IMR-90 (cell line): ENCODE measurements at regions not wholly inside any gene's neighbourhood (a gene's known extent, or its start where the extent isn't known, plus 50 kb on each side); places are given as distances from the start of the nearest gene placed in this dataset.

Experiments used
- ATAC-seq: fragments of 200-7000 bp; cut with Tn5 transposase; 2 replicates; pipeline ENCODE4 v1.9.1; 2020; ENCODE audit warnings: low read depth, mild to moderate bottlenecking, moderate library complexity
- BruUV-seq: library from RNA; stranded (reverse); fragments of 400-500 nt; replicated peaks from 2 replicates; lab custom pipeline; 2021; lab: Mats Ljungman, UMichigan
- CTCF ChIA-PET: fragments of 300-600 bp; formaldehyde crosslinking; extraction: SDS; loops from one replicate; lab custom pipeline; 2021; ENCODE audit warnings: antibody characterized with exemption; lab: Yijun Ruan, JAX
- POLR2A ChIA-PET: fragments of 300-600 bp; sonication (Branson Sonifier 250); formaldehyde crosslinking; loops from one replicate; lab custom pipeline; 2022; ENCODE audit warnings: antibody characterized with exemption; ENCODE audit not compliant: unreplicated experiment; lab: Charles Lee
- DNase-seq: peaks from one replicate; pipeline ENCODE4 v3.0.0; 2013
- H2AFZ ChIP-seq: replicated peaks from 2 replicates; pipeline ENCODE3; 2013; ENCODE audit warnings: low read length, mild to moderate bottlenecking; ENCODE audit not compliant: poor library complexity
- H2AK5ac ChIP-seq: 2 replicates; pipeline ENCODE4 v1.6.1; 2013; ENCODE audit warnings: low read depth, low read length, inconsistent platforms
- H2AK9ac ChIP-seq: replicated peaks from 2 replicates; pipeline ENCODE3; 2013; ENCODE audit warnings: mild to moderate bottlenecking, low read depth, low read length, moderate library complexity; ENCODE audit not compliant: poor library complexity
- H2BK120ac ChIP-seq: 2 replicates; pipeline ENCODE4 v1.6.1; 2013; ENCODE audit warnings: low read depth, low read length, inconsistent platforms
- H2BK15ac ChIP-seq: 3 replicates; pipeline ENCODE4 v1.6.1; 2013; ENCODE audit warnings: low read depth, low read length, inconsistent platforms
- H2BK20ac ChIP-seq: 2 replicates; pipeline ENCODE4 v1.6.1; 2013; ENCODE audit warnings: low read depth, mild to moderate bottlenecking, inconsistent platforms, low read length, moderate library complexity
- H2BK5ac ChIP-seq: 2 replicates; pipeline ENCODE4 v1.6.1; 2013; ENCODE audit warnings: mild to moderate bottlenecking, low read depth, low read length, inconsistent platforms; ENCODE audit not compliant: poor library complexity, severe bottlenecking
- H3K14ac ChIP-seq: replicated peaks from 2 replicates; pipeline ENCODE4 v1.6.1; 2013; ENCODE audit warnings: low read depth, low read length, inconsistent platforms
- H3K18ac ChIP-seq: 2 replicates; pipeline ENCODE4 v1.6.1; 2013; ENCODE audit warnings: low read depth, low read length, control low read depth
- H3K23ac ChIP-seq: 2 replicates; pipeline ENCODE4 v1.6.1; 2013; ENCODE audit warnings: low read depth, low read length, inconsistent platforms
- H3K27ac ChIP-seq: 2 replicates; pipeline ENCODE4 v1.5.1; 2013; ENCODE audit warnings: mild to moderate bottlenecking, control low read depth, low read length; ENCODE audit not compliant: insufficient read depth
- H3K27me3 ChIP-seq: 2 replicates; pipeline ENCODE4 v1.6.1; 2013; ENCODE audit warnings: low read length; ENCODE audit not compliant: control insufficient read depth, insufficient read depth
- H3K36me3 ChIP-seq: 2 replicates; pipeline ENCODE4 v1.6.1; 2013; ENCODE audit warnings: low read length, mixed read lengths; ENCODE audit not compliant: control insufficient read depth, insufficient read depth
- H3K4ac ChIP-seq: 2 replicates; pipeline ENCODE4 v1.6.1; 2013; ENCODE audit warnings: low read depth, low read length, inconsistent platforms
- H3K4me1 ChIP-seq: 2 replicates; pipeline ENCODE4 v1.6.1; 2013; ENCODE audit warnings: low read length, mixed read lengths; ENCODE audit not compliant: control insufficient read depth, insufficient read depth
- H3K4me2 ChIP-seq: 2 replicates; pipeline ENCODE4 v1.6.1; 2013; ENCODE audit warnings: low read depth, mild to moderate bottlenecking, control low read depth, low read length, moderate library complexity
- H3K4me3 ChIP-seq: 2 replicates; pipeline ENCODE4 v1.5.1; 2013; ENCODE audit warnings: low read depth, mild to moderate bottlenecking, control low read depth, low read length, moderate library complexity; ENCODE audit not compliant: insufficient read depth
- H3K56ac ChIP-seq: 2 replicates; pipeline ENCODE4 v1.6.1; 2013; ENCODE audit warnings: low read length, inconsistent platforms; ENCODE audit not compliant: insufficient read depth; ENCODE audit errors: extremely low read depth
- H3K79me1 ChIP-seq, 2 experiments: 2 replicates each; pipeline ENCODE4 v1.6.1; 2013; ENCODE audit warnings: low read length in 2 of 2, inconsistent platforms in 1 of 2, low read depth in 1 of 2
- H3K9ac ChIP-seq: 2 replicates; pipeline ENCODE4 v1.6.1; 2013; ENCODE audit warnings: low read depth, low read length, control low read depth
- H3K9me1 ChIP-seq: 2 replicates; pipeline ENCODE4 v1.6.1; 2013; ENCODE audit warnings: low read length, inconsistent platforms; ENCODE audit not compliant: insufficient read depth
- H3K9me3 ChIP-seq: 2 replicates; pipeline ENCODE4 v1.6.1; 2013; ENCODE audit warnings: low read length; ENCODE audit not compliant: control insufficient read depth, insufficient read depth
- H4K20me1 ChIP-seq: 2 replicates; pipeline ENCODE4 v1.6.1; 2013; ENCODE audit warnings: low read length, inconsistent platforms; ENCODE audit not compliant: insufficient read depth
- H4K5ac ChIP-seq: 2 replicates; pipeline ENCODE4 v1.6.1; 2013; ENCODE audit warnings: mild to moderate bottlenecking, low read depth, low read length, control low read depth
- H4K8ac ChIP-seq, 2 experiments: 2 replicates each; pipeline ENCODE4 v1.6.1; 2013; ENCODE audit warnings: low read depth in 2 of 2, low read length in 2 of 2, control low read depth in 1 of 2, inconsistent platforms in 1 of 2
- H4K91ac ChIP-seq: 2 replicates; pipeline ENCODE4 v1.6.1; 2013; ENCODE audit warnings: low read depth, low read length, inconsistent platforms; ENCODE audit not compliant: insufficient read depth
- BHLHE40 ChIP-seq: fragments of 150-350 bp; IDR thresholded peaks from 2 replicates; pipeline ENCODE4 v1.6.1; 2016; ENCODE audit warnings: mild to moderate bottlenecking, low read depth, low read length
- CHD1 ChIP-seq: IDR thresholded peaks from 2 replicates; pipeline ENCODE4 v1.6.1; 2012; ENCODE audit warnings: low read depth, low read length, improper control_type of control experiment
- MXI1 ChIP-seq: IDR thresholded peaks from 2 replicates; pipeline ENCODE4 v1.6.1; 2012; ENCODE audit warnings: low read depth, mild to moderate bottlenecking, low read length, moderate library complexity, borderline replicate concordance
- NFE2L2 ChIP-seq: fragments of 150-350 bp; IDR thresholded peaks from 2 replicates; pipeline ENCODE4 v1.6.1; 2016; ENCODE audit warnings: low read depth, mild to moderate bottlenecking, low read length
- POLR2A ChIP-seq: IDR thresholded peaks from 2 replicates; pipeline ENCODE4 v1.6.1; 2012; ENCODE audit warnings: mild to moderate bottlenecking, low read depth, low read length
- RCOR1 ChIP-seq: IDR thresholded peaks from 2 replicates; pipeline ENCODE4 v1.6.1; 2012; ENCODE audit warnings: mild to moderate bottlenecking, low read length, improper control_type of control experiment; ENCODE audit not compliant: insufficient replicate concordance
- RFX5 ChIP-seq: IDR thresholded peaks from 2 replicates; pipeline ENCODE4 v1.8.0; 2012; ENCODE audit warnings: low read depth, mild to moderate bottlenecking, low read length, moderate library complexity
- SMC3 ChIP-seq: fragments of 150-350 bp; IDR thresholded peaks from 2 replicates; pipeline ENCODE4 v1.6.1; 2016; ENCODE audit warnings: low read depth, mild to moderate bottlenecking, antibody characterized with exemption, low read length, moderate library complexity
- WGBS, 2 experiments: methylation state at CpG; one replicate each; pipeline versions ENCODE4 v1.1.5 to v1.1.7; 2013; ENCODE audit warnings: missing lambda C conversion rate in 2 of 2; ENCODE audit not compliant: insufficient read length in 1 of 2; ENCODE audit errors: extremely low coverage in 2 of 2; 5-methylcytosine and 5-hydroxymethylcytosine counted together
- dilution Hi-C: fragments of 300-500 bp; cut with HindIII; formaldehyde crosslinking; loops from one replicate; pipeline ENCODE4 v1.14.3; 2018; ENCODE audit warnings: low sequenced_read_pairs; ENCODE audit not compliant: unreplicated experiment
- in situ Hi-C: fragments of 300-500 bp; cut with MboI; formaldehyde crosslinking; loops from 3 replicates; pipeline ENCODE4 v1.14.3; 2019; ENCODE audit warnings: low sequenced_read_pairs, inconsistent platforms, mixed read lengths
- intact Hi-C: fragments of 100-400 bp; cut with micrococcal nuclease; formaldehyde crosslinking; loops from 2 replicates; pipeline ENCODE4 v1.10.0; 2022

DNA sequence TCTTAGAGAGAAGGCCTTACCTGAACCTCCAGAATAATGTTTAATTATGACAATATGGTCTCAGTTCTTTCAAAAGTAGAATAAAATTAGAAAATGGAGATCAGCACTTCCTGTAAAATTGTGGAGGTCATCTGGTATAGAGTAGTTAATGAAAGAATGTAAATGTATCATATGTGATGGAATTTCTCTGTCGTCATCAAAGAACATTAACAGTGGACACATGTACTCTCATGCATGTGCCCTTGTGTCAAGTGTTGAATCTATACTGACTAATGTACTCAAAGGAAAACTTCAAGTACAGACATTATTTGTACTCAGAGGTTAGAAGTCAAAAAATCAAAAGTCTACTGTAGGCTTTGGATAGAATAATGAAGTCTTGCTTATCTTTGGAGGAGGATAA, 129.2 kb upstream of the MYOCD start:
- Histone ChIP-seq H3K36me3 (no peaks in the 10 kb centered on the region), H3K4me3 (no peak overlapping the region), H2BK20ac (peak overlapping the region; percentile 92; the same call in 1 of the 2 replicates), H3K4me2 (no peak overlapping the region; the same call in 1 of the 2 replicates), H4K5ac (peak overlapping the region; percentile 42; the same call in 1 of the 2 replicates), H3K23ac (no peak overlapping the region; the same call in 1 of the 2 replicates), H3K56ac (0 out of 2 replicates have a peak overlapping the region, but pooled peaks have one; percentile 58), H2AFZ (no peak overlapping the region), H3K27ac (peak overlapping the region; percentile 76; the same call in 1 of the 2 replicates), H3K27me3 (no peaks in the 10 kb centered on the region), H2BK15ac (peak overlapping the region; percentile 76; the same call in 2 of the 3 replicates), H3K14ac (no peak overlapping the region), H3K4me1 (no peaks in the 10 kb centered on the region; the same call in 1 of the 2 replicates), H2AK9ac (no peak overlapping the region), H2BK120ac (peak overlapping the region; percentile 82), H3K9ac (no peak overlapping the region), H3K9me3 (no peaks in the 10 kb centered on the region), H3K4ac (peak overlapping the region; percentile 67; the same call in 1 of the 2 replicates), H4K91ac (0 out of 2 replicates have a peak overlapping the region, but pooled peaks have one; percentile 77), H3K9me1 (peaks cover 5% of the 10 kb centered on the region; the same call in 1 of the 2 replicates), H4K8ac (peak overlapping the region; percentile 17 to 84), H3K79me1 (no peaks in the 10 kb centered on the region), H3K18ac (peak overlapping the region; percentile 74; the same call in 1 of the 2 replicates), H2BK5ac (peak overlapping the region; percentile 95), H4K20me1 (no peaks in the 10 kb centered on the region), H2AK5ac (no peak overlapping the region)
- ChIA-PET CTCF (no interaction called here), POLR2A (no interaction called here)
- TF ChIP-seq SMC3 (no peak), MXI1 (peak; percentile 90), NFE2L2 (no peak), POLR2A (no peak), RFX5 (no peak), CHD1 (no peak), RCOR1 (no peak), BHLHE40 (peak; percentile 76)
- BruUV-seq = no TSS peak
- in situ Hi-C loops = no loop called here
- ATAC-seq (peak; percentile 72), DNase-seq (peak; percentile 92)
- WGBS, 2 experiments = no CpG with 5 or more reads among the region's 1 CpG
- intact Hi-C loops = no loop called here
- dilution Hi-C loops = no loop called here
